ENCODE measurements at regions not wholly inside any gene's neighbourhood (a gene's known extent, or its start where the extent isn't known, plus 50 kb on each side); places are given as distances from the start of the nearest gene placed in this dataset.

DNA sequence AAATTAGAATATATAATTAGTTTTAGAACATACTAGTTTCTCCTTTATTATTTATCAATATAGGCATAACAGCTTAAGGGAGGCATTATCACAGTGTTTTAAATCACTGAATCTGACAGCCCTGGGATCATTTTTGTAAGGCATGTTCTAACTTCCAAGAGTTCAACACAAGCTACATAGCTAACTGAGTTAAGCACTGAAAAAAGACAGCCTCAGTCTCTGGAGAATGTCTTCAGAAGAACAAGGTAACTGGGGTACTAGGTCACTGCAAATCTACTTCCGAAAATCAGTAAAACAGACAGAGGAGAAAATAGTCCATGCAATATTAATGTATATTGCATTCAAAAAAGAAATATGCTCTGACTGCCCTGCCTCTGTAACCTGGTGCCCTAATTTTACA is 502.1 kb downstream of the RFC3 start:
- H3K4me3 ChIP-seq (ENCODE audit: low read depth, low read length) = no peak overlapping the region
- TF ChIP-seq MYC (IDR thresholded peaks at IDR 0.05; ENCODE audit: low read depth, low read length) = no peak
- no peak for TF ChIP-seq MAX (IDR thresholded peaks at IDR 0.05; ENCODE audit: low read depth, low read length)
- no peak for TF ChIP-seq CTCF (IDR thresholded peaks at IDR 0.05; ENCODE audit: low read depth, low read length)
- TF ChIP-seq POLR2A (IDR thresholded peaks at IDR 0.05; ENCODE audit: extremely low read depth, insufficient read length) = no peak
- no peak for DNase-seq (ENCODE audit: low read depth)

GRCh38 chr13:34322014-34322742 is 504.2 kb downstream of the RFC3 start:
- no peak overlapping the region for H3K4me3 ChIP-seq (ENCODE audit: low read depth, low read length)
- TF ChIP-seq MAX (IDR thresholded peaks at IDR 0.05; ENCODE audit: low read depth, low read length) (no peak), MYC (IDR thresholded peaks at IDR 0.05; ENCODE audit: low read depth, low read length) (no peak), POLR2A (IDR thresholded peaks at IDR 0.05; ENCODE audit: extremely low read depth, insufficient read length) (no peak), CTCF (IDR thresholded peaks at IDR 0.05; ENCODE audit: low read depth, low read length) (no peak)
- no peak for DNase-seq (ENCODE audit: low read depth)

DNA sequence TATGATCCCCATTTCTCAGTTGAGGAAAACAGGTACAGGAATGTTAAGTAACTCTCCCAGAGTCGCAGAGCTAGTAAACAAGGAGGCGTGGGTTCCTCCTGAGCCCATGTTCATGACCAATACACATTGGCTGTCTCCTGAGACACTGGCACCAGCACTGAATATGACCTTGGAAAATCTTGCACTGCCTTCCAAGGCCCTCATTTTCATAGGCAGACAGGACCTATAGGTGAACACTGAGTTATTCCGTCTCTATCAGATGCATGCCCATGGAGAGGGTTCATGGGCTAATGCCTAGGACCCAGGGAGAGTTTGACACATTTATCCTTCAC is 504.8 kb downstream of the RFC3 start:
- TF ChIP-seq MYC (IDR thresholded peaks at IDR 0.05; ENCODE audit: low read depth, low read length) = no peak
- TF ChIP-seq POLR2A (IDR thresholded peaks at IDR 0.05; ENCODE audit: extremely low read depth, insufficient read length) = no peak
- TF ChIP-seq MAX (IDR thresholded peaks at IDR 0.05; ENCODE audit: low read depth, low read length) = no peak
- no peak for TF ChIP-seq CTCF (IDR thresholded peaks at IDR 0.05; ENCODE audit: low read depth, low read length)
- DNase-seq (ENCODE audit: low read depth) = no peak
- H3K4me3 ChIP-seq (ENCODE audit: low read depth, low read length) = no peak overlapping the region

GRCh38 chr13:34335014-34336007 is 517.4 kb downstream of the RFC3 start:
- TF ChIP-seq CTCF (IDR thresholded peaks at IDR 0.05; ENCODE audit: low read depth, low read length) (no peak), MAX (IDR thresholded peaks at IDR 0.05; ENCODE audit: low read depth, low read length) (no peak), POLR2A (IDR thresholded peaks at IDR 0.05; ENCODE audit: extremely low read depth, insufficient read length) (no peak), MYC (IDR thresholded peaks at IDR 0.05; ENCODE audit: low read depth, low read length) (no peak)
- DNase-seq (ENCODE audit: low read depth) = no peak
- H3K4me3 ChIP-seq (ENCODE audit: low read depth, low read length) = no peak overlapping the region

DNA sequence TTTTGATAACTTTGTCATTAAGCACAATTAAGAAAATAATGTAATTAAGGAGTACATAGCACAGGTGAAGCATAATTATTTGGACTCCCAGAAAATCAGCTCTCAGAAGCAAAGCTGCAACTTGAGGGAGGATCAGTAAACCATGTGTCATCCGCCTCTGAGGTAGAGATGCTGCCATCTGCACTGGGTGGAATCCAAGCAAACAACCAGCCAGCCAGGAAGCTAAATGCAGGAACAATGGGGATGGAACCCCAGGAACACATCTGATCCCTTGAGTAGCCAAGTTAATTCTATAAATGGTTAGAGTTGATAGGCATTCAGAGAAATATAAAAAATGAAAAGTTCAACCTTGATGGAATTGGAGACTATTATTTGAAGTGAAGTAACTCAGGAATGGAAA is 520.2 kb downstream of the RFC3 start:
- TF ChIP-seq CTCF (IDR thresholded peaks at IDR 0.05; ENCODE audit: low read depth, low read length) (no peak), MYC (IDR thresholded peaks at IDR 0.05; ENCODE audit: low read depth, low read length) (no peak)
- no peak overlapping the region for H3K4me3 ChIP-seq (ENCODE audit: low read depth, low read length)
- no peak for DNase-seq (ENCODE audit: low read depth)
